H9 (cell line): ENCODE measurements at regions not wholly inside any gene's neighbourhood (a gene's known extent, or its start where the extent isn't known, plus 50 kb on each side); places are given as distances from the start of the nearest gene placed in this dataset.

Experiments
- DNase-seq: peaks from one replicate; pipeline ENCODE4 v3.0.0-alpha.2; 2017
- H2AFZ ChIP-seq: one replicate; pipeline ENCODE4 v1.6.1; 2013; ENCODE audit warnings: mild to moderate bottlenecking, low read length, control low read depth, moderate library complexity
- H2AK5ac ChIP-seq: 2 replicates; pipeline ENCODE4 v1.6.1; 2013; ENCODE audit warnings: low read length, control low read depth, mixed read lengths; ENCODE audit not compliant: insufficient read length
- H2BK120ac ChIP-seq: one replicate; pipeline ENCODE4 v1.6.1; 2013; ENCODE audit warnings: low read depth, mild to moderate bottlenecking, low read length, control low read depth, inconsistent platforms; ENCODE audit not compliant: poor library complexity, severe bottlenecking
- H2BK12ac ChIP-seq: 2 replicates; pipeline ENCODE4 v1.6.1; 2013; ENCODE audit warnings: low read length, control low read depth, mixed read lengths, low read depth; ENCODE audit not compliant: insufficient read length
- H2BK15ac ChIP-seq: 2 replicates; pipeline ENCODE4 v1.6.1; 2013; ENCODE audit warnings: low read depth, low read length, control low read depth
- H2BK20ac ChIP-seq: one replicate; pipeline ENCODE4 v1.6.1; 2013; ENCODE audit warnings: low read depth, mild to moderate bottlenecking, low read length, control low read depth, inconsistent platforms; ENCODE audit not compliant: poor library complexity, severe bottlenecking
- H2BK5ac ChIP-seq: 2 replicates; pipeline ENCODE4 v1.6.1; 2013; ENCODE audit warnings: low read length, control low read depth, mixed read lengths; ENCODE audit not compliant: insufficient read length
- H3K14ac ChIP-seq: 2 replicates; pipeline ENCODE4 v1.6.1; 2013; ENCODE audit warnings: low read length, control low read depth; ENCODE audit not compliant: insufficient read depth
- H3K18ac ChIP-seq: 2 replicates; pipeline ENCODE4 v1.6.1; 2013; ENCODE audit warnings: low read depth, mild to moderate bottlenecking, mixed read lengths, low read length, control low read depth; ENCODE audit not compliant: insufficient read length
- H3K23ac ChIP-seq: 2 replicates; pipeline ENCODE4 v1.6.1; 2013; ENCODE audit warnings: low read length, control low read depth, mixed read lengths, low read depth; ENCODE audit not compliant: insufficient read length
- H3K23me2 ChIP-seq: 2 replicates; pipeline ENCODE4 v1.6.1; 2013; ENCODE audit warnings: low read depth, mild to moderate bottlenecking, mixed read lengths, low read length, control low read depth; ENCODE audit not compliant: insufficient read length, poor library complexity, severe bottlenecking
- H3K27ac ChIP-seq: 2 replicates; pipeline ENCODE4 v1.5.1; 2013; ENCODE audit warnings: low read length, control low read depth, mixed read lengths, low read depth; ENCODE audit not compliant: insufficient read length
- H3K27me3 ChIP-seq: 2 replicates; pipeline ENCODE4 v1.6.1; 2013; ENCODE audit warnings: low read length, control low read depth, inconsistent platforms; ENCODE audit not compliant: insufficient read depth
- H3K4ac ChIP-seq: 2 replicates; pipeline ENCODE4 v1.6.1; 2013; ENCODE audit warnings: low read depth, mild to moderate bottlenecking, control low read depth, inconsistent platforms, low read length, moderate library complexity
- H3K4me1 ChIP-seq: 2 replicates; pipeline ENCODE4 v1.6.1; 2013; ENCODE audit warnings: low read length, control low read depth, inconsistent platforms; ENCODE audit not compliant: insufficient read depth
- H3K4me2 ChIP-seq: 2 replicates; pipeline ENCODE4 v1.6.1; 2013; ENCODE audit warnings: low read length, control low read depth, mixed read lengths; ENCODE audit not compliant: insufficient read length, insufficient read depth
- H3K56ac ChIP-seq: 2 replicates; pipeline ENCODE4 v1.6.1; 2013; ENCODE audit warnings: low read depth, mild to moderate bottlenecking, mixed read lengths, low read length, control low read depth; ENCODE audit not compliant: insufficient read length
- H3K79me1 ChIP-seq: 2 replicates; pipeline ENCODE4 v1.6.1; 2013; ENCODE audit warnings: low read depth, mild to moderate bottlenecking, moderate library complexity, low read length, control low read depth, inconsistent platforms; ENCODE audit not compliant: insufficient read depth, poor library complexity, severe bottlenecking
- H3K79me2 ChIP-seq: 2 replicates; pipeline ENCODE4 v1.6.1; 2013; ENCODE audit warnings: low read length, control low read depth, inconsistent platforms; ENCODE audit not compliant: insufficient read depth
- H3K9ac ChIP-seq: 2 replicates; pipeline ENCODE4 v1.6.1; 2013; ENCODE audit warnings: low read length, control low read depth, mixed read lengths; ENCODE audit not compliant: insufficient read length; ENCODE audit errors: extremely low read depth
- H3K9me3 ChIP-seq: one replicate; pipeline ENCODE4 v1.6.1; 2013; ENCODE audit warnings: low read depth, low read length, inconsistent platforms; ENCODE audit not compliant: control insufficient read depth
- H3T11ph ChIP-seq: one replicate; pipeline ENCODE4 v1.6.1; 2013; ENCODE audit warnings: mild to moderate bottlenecking, low read length, control low read depth, inconsistent platforms
- H4K20me1 ChIP-seq: one replicate; pipeline ENCODE4 v1.6.1; 2013; ENCODE audit not compliant: control insufficient read depth, insufficient read length, insufficient read depth
- H4K5ac ChIP-seq: 2 replicates; pipeline ENCODE4 v1.6.1; 2013; ENCODE audit warnings: low read depth, mild to moderate bottlenecking, mixed read lengths, low read length, control low read depth; ENCODE audit not compliant: insufficient read length
- H4K8ac ChIP-seq: replicated peaks from 2 replicates; pipeline ENCODE4 v1.6.1; 2013; ENCODE audit warnings: low read length, control low read depth, mixed read lengths, low read depth; ENCODE audit not compliant: insufficient read length
- H4K91ac ChIP-seq: 2 replicates; pipeline ENCODE4 v1.6.1; 2013; ENCODE audit warnings: low read depth, mild to moderate bottlenecking, moderate library complexity, mixed read lengths, low read length, control low read depth; ENCODE audit not compliant: insufficient read length
- H3K27ac Mint-ChIP-seq, 3 experiments: 2 replicates in 2 of 3; 3 replicates in 1 of 3; pipeline ENCODE4 v1.8.0; 2020 to 2021; ENCODE audit warnings: mixed read lengths in 3 of 3, mild to moderate bottlenecking in 1 of 3, moderate library complexity in 1 of 3
- H3K27me3 Mint-ChIP-seq: 2 replicates; pipeline ENCODE4 v1.8.0; 2021; ENCODE audit warnings: low read depth, mild to moderate bottlenecking, moderate library complexity, mixed read lengths
- H3K36me3 Mint-ChIP-seq, 3 experiments: 2 replicates in 2 of 3; 3 replicates in 1 of 3; pipeline ENCODE4 v1.8.0; 2020 to 2021; ENCODE audit warnings: low read depth in 3 of 3, mixed read lengths in 3 of 3; ENCODE audit not compliant: insufficient read depth in 1 of 3
- H3K4me1 Mint-ChIP-seq, 2 experiments: 2 replicates each; pipeline ENCODE4 v1.8.0; 2020; ENCODE audit warnings: mixed read lengths in 2 of 2
- H3K4me3 Mint-ChIP-seq, 2 experiments: 2 replicates in 1 of 2; 3 replicates in 1 of 2; pipeline ENCODE4 v1.8.0; 2020 to 2021; ENCODE audit warnings: mild to moderate bottlenecking in 2 of 2, mixed read lengths in 2 of 2, moderate library complexity in 1 of 2
- H3K9me3 Mint-ChIP-seq, 2 experiments: 2 replicates in 1 of 2; 3 replicates in 1 of 2; pipeline ENCODE4 v1.8.0; 2020; ENCODE audit warnings: mild to moderate bottlenecking in 2 of 2, mixed read lengths in 2 of 2, moderate library complexity in 1 of 2
- WGBS: extraction: QIAGEN DNeasy Blood & Tissue Kit; methylation state at CpG from one replicate; pipeline ENCODE4 v1.1.7; 2013; ENCODE audit warnings: missing lambda C conversion rate, low lambda C conversion rate, mixed read lengths; ENCODE audit not compliant: insufficient read length; ENCODE audit errors: extremely low coverage; 5-methylcytosine and 5-hydroxymethylcytosine counted together
- TF ChIP-seq, protein P1 (sequence below): fragments of 200-600 bp; sonication (generic); conservative IDR thresholded peaks from 3 replicates; pipeline ENCODE4 v1.8.0; 2021; ENCODE audit warnings: antibody characterized with exemption, mild to moderate bottlenecking

- Histone ChIP-seq H4K5ac (no peak overlapping the region), H3K23me2 (no peaks in the 10 kb centered on the region), H2BK20ac (no peak overlapping the region), H3K56ac (no peak overlapping the region), H3K14ac (no peak overlapping the region), H3K4me2 (no peak overlapping the region), H3K79me1 (no peaks in the 10 kb centered on the region), H4K20me1 (no peaks in the 10 kb centered on the region), H2BK12ac (no peak overlapping the region), H4K91ac (no peak overlapping the region), H2BK15ac (no peak overlapping the region), H3K18ac (no peak overlapping the region), H3K23ac (no peak overlapping the region), H3K4ac (no peak overlapping the region), H3K27me3 (no peaks in the 10 kb centered on the region), H2AFZ (no peak overlapping the region), H3K9me3 (no peaks in the 10 kb centered on the region), H3T11ph (no peak overlapping the region), H3K79me2 (no peaks in the 10 kb centered on the region), H3K4me1 (no peaks in the 10 kb centered on the region), H4K8ac (no peak overlapping the region), H2BK120ac (no peak overlapping the region), H3K27ac (no peak overlapping the region), H2AK5ac (no peak overlapping the region), H3K9ac (no peak overlapping the region), H2BK5ac (no peak overlapping the region)
- no peak overlapping the region for H3K27ac Mint-ChIP-seq
- TF ChIP-seq, protein P1, sequence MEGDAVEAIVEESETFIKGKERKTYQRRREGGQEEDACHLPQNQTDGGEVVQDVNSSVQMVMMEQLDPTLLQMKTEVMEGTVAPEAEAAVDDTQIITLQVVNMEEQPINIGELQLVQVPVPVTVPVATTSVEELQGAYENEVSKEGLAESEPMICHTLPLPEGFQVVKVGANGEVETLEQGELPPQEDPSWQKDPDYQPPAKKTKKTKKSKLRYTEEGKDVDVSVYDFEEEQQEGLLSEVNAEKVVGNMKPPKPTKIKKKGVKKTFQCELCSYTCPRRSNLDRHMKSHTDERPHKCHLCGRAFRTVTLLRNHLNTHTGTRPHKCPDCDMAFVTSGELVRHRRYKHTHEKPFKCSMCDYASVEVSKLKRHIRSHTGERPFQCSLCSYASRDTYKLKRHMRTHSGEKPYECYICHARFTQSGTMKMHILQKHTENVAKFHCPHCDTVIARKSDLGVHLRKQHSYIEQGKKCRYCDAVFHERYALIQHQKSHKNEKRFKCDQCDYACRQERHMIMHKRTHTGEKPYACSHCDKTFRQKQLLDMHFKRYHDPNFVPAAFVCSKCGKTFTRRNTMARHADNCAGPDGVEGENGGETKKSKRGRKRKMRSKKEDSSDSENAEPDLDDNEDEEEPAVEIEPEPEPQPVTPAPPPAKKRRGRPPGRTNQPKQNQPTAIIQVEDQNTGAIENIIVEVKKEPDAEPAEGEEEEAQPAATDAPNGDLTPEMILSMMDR, result no peak
- WGBS, result no CpG with 5 or more reads among the region's 7 CpGs
- peaks cover under 1 to 3% of the 10 kb centered on the region in 2 experiments for H3K9me3 Mint-ChIP-seq
- peaks cover 14 to 20% of the 10 kb centered on the region in 2 experiments for H3K4me1 Mint-ChIP-seq
- H3K4me3 Mint-ChIP-seq, result no peak overlapping the region
- no peak for DNase-seq
- 0 out of 7 replicates have a peak, but pooled peaks cover 0 to under 1% (median 0%) of the 10 kb centered on the region in 3 experiments for H3K36me3 Mint-ChIP-seq
- H3K27me3 Mint-ChIP-seq, result peaks cover 9% of the 10 kb centered on the region
Measured at GRCh38 chr9:761176-761792, 80.2 kb upstream of the DMRT1 start.
